Caco-2 (cell line): ENCODE measurements at regions not wholly inside any gene's neighbourhood (a gene's known extent, or its start where the extent isn't known, plus 50 kb on each side); places are given as distances from the start of the nearest gene placed in this dataset.
"Not testable (repeated sequence)": the region's sequence is repeated elsewhere in the genome, so short reads cannot be mapped to it uniquely, and the experiment has no call there.

ENCODE experiments used
- BruUV-seq: library from RNA; stranded (reverse); fragments of 400-500 nt; replicated peaks from 2 replicates; lab custom pipeline; 2021; lab: Mats Ljungman, UMichigan
- CTCF ChIA-PET: fragments of 300-600 bp; sonication (Branson Sonifier 250); formaldehyde crosslinking; loops from one replicate; lab custom pipeline; 2022; ENCODE audit warnings: antibody characterized with exemption; lab: Charles Lee
- POLR2A ChIA-PET: fragments of 300-600 bp; sonication (Branson Sonifier 250); formaldehyde crosslinking; loops from one replicate; lab custom pipeline; 2022; ENCODE audit warnings: antibody characterized with exemption; lab: Charles Lee
- DNase-seq, 2 experiments: peaks; one replicate each; pipeline versions ENCODE4 v3.0.0 to v3.0.0-alpha.2; 2020 to 2022
- H3K27me3 ChIP-seq: replicated peaks from 2 replicates; pipeline ENCODE4 v1.6.0; 2011; ENCODE audit warnings: low read length; ENCODE audit not compliant: control insufficient read depth, insufficient read depth
- H3K36me3 ChIP-seq: 2 replicates; pipeline ENCODE4 v1.5.1; 2011; ENCODE audit warnings: low read length; ENCODE audit not compliant: control insufficient read depth, insufficient read depth
- H3K4me1 ChIP-seq: fragments of 250-450 bp; sonication (Bioruptor Pico); 2 replicates; pipeline ENCODE4 v1.5.1; 2020; ENCODE audit warnings: mild to moderate bottlenecking
- H3K4me3 ChIP-seq: 2 replicates; pipeline ENCODE4 v1.5.1; 2011; ENCODE audit warnings: low read depth, mild to moderate bottlenecking, control low read depth, low read length
- H3K9me3 ChIP-seq: fragments of 250-450 bp; sonication (Bioruptor Pico); 2 replicates; pipeline ENCODE4 v1.5.1; 2020; ENCODE audit warnings: mild to moderate bottlenecking, moderate library complexity
- H3K27ac Mint-ChIP-seq: one replicate; pipeline ENCODE4 v1.8.0; 2022; ENCODE audit warnings: mixed read lengths; ENCODE audit not compliant: unreplicated experiment
- H3K27me3 Mint-ChIP-seq: one replicate; pipeline ENCODE4 v1.8.0; 2022; ENCODE audit warnings: mixed read lengths; ENCODE audit not compliant: insufficient read depth, unreplicated experiment
- H3K36me3 Mint-ChIP-seq: one replicate; pipeline ENCODE4 v1.8.0; 2022; ENCODE audit warnings: mild to moderate bottlenecking, mixed read lengths; ENCODE audit not compliant: insufficient read depth, unreplicated experiment
- H3K4me1 Mint-ChIP-seq: one replicate; pipeline ENCODE4 v1.8.0; 2022; ENCODE audit warnings: low read depth, mixed read lengths; ENCODE audit not compliant: unreplicated experiment
- H3K4me3 Mint-ChIP-seq: one replicate; pipeline ENCODE4 v1.8.0; 2022; ENCODE audit warnings: mild to moderate bottlenecking, moderate library complexity, mixed read lengths; ENCODE audit not compliant: unreplicated experiment
- H3K9me3 Mint-ChIP-seq: one replicate; pipeline ENCODE4 v1.8.0; 2022; ENCODE audit warnings: mixed read lengths; ENCODE audit not compliant: unreplicated experiment
- CTCF ChIP-seq, 2 experiments: fragments of 200-600 bp in 1 of 2; IDR thresholded peaks; 1 replicate in 1 of 2; 2 replicates in 1 of 2; pipeline versions ENCODE4 v1.5.1 to v1.8.0; 2011 to 2022; ENCODE audit warnings: antibody characterized with exemption in 1 of 2, control low read depth in 1 of 2, inconsistent platforms in 1 of 2, low read depth in 1 of 2, low read length in 1 of 2, mild to moderate bottlenecking in 1 of 2, moderate library complexity in 1 of 2; ENCODE audit not compliant: insufficient read depth in 1 of 2, severe bottlenecking in 1 of 2, unreplicated experiment in 1 of 2
- intact Hi-C: fragments of 100-400 bp; cut with micrococcal nuclease; formaldehyde crosslinking; loops from one replicate; pipeline ENCODE4 v1.10.0; 2022; ENCODE audit not compliant: unreplicated experiment

GRCh38 chr1:184183919-184184318, 132.4 kb downstream of the TSEN15 start:
- CTCF ChIA-PET, result no interaction called here
- Histone ChIP-seq H3K9me3 (no peaks in the 10 kb centered on the region), H3K36me3 (no peaks in the 10 kb centered on the region), H3K4me1 (no peaks in the 10 kb centered on the region), H3K4me3 (no peak overlapping the region), H3K27me3 (no peaks in the 10 kb centered on the region)
- H3K27ac Mint-ChIP-seq, result no peak overlapping the region
- no peak for DNase-seq
- no peak for TF ChIP-seq CTCF (IDR thresholded peaks at IDR 0.05; ENCODE audit: insufficient read depth in 1 of 2, low read depth in 1 of 2, low read length in 1 of 2, severe bottlenecking in 1 of 2, unreplicated experiment in 1 of 2)
- intact Hi-C loops, result no loop called here
- H3K36me3 Mint-ChIP-seq, result no peaks in the 10 kb centered on the region
- H3K27me3 Mint-ChIP-seq, result peaks cover 10% of the 10 kb centered on the region
- no peaks in the 10 kb centered on the region for H3K9me3 Mint-ChIP-seq
- POLR2A ChIA-PET, result no interaction called here
- no peak overlapping the region for H3K4me3 Mint-ChIP-seq
- no TSS peak for BruUV-seq
- no peaks in the 10 kb centered on the region for H3K4me1 Mint-ChIP-seq

- DNase-seq, H3K4me3 Mint-ChIP-seq, BruUV-seq, H3K36me3 ChIP-seq, intact Hi-C loops, H3K27ac Mint-ChIP-seq, H3K27me3 ChIP-seq, H3K36me3 Mint-ChIP-seq, H3K4me1 Mint-ChIP-seq, H3K9me3 Mint-ChIP-seq, H3K9me3 ChIP-seq, H3K4me1 ChIP-seq, H3K27me3 Mint-ChIP-seq, CTCF ChIA-PET, H3K4me3 ChIP-seq, POLR2A ChIA-PET: not testable (repeated sequence)
Measured at GRCh38 chr1:184184614-184185013, 133.1 kb downstream of the TSEN15 start.

- Histone ChIP-seq H3K4me3 (no peak overlapping the region), H3K36me3 (no peaks in the 10 kb centered on the region), H3K27me3 (no peaks in the 10 kb centered on the region; the same call in 1 of the 2 replicates), H3K9me3 (no peaks in the 10 kb centered on the region), H3K4me1 (peaks cover 6% of the 10 kb centered on the region; the same call in 1 of the 2 replicates)
- ChIA-PET POLR2A (no interaction called here), CTCF (no interaction called here)
- no peak for TF ChIP-seq CTCF (IDR thresholded peaks at IDR 0.05; ENCODE audit: insufficient read depth in 1 of 2, low read depth in 1 of 2, low read length in 1 of 2, severe bottlenecking in 1 of 2, unreplicated experiment in 1 of 2)
- H3K9me3 Mint-ChIP-seq, result no peaks in the 10 kb centered on the region
- BruUV-seq, result no TSS peak
- H3K36me3 Mint-ChIP-seq, result no peaks in the 10 kb centered on the region
- DNase-seq, result no peak
- peaks cover 4% of the 10 kb centered on the region for H3K4me1 Mint-ChIP-seq
- peaks cover 10% of the 10 kb centered on the region for H3K27me3 Mint-ChIP-seq
- H3K4me3 Mint-ChIP-seq, result no peak overlapping the region
- intact Hi-C loops, result no loop called here
- no peak overlapping the region for H3K27ac Mint-ChIP-seq
Measured at GRCh38 chr1:184185347-184185746, 133.8 kb downstream of the TSEN15 start.

- no peak for TF ChIP-seq CTCF (IDR thresholded peaks at IDR 0.05; ENCODE audit: insufficient read depth in 1 of 2, low read depth in 1 of 2, low read length in 1 of 2, severe bottlenecking in 1 of 2, unreplicated experiment in 1 of 2)
- Mint-ChIP-seq H3K9me3 (no peaks in the 10 kb centered on the region), H3K4me1 (peaks cover 8% of the 10 kb centered on the region), H3K27me3 (peaks cover 7% of the 10 kb centered on the region), H3K36me3 (no peaks in the 10 kb centered on the region), H3K27ac (no peak overlapping the region), H3K4me3 (no peak overlapping the region)
- Histone ChIP-seq H3K36me3 (no peaks in the 10 kb centered on the region), H3K4me3 (no peak overlapping the region), H3K9me3 (no peaks in the 10 kb centered on the region), H3K4me1 (peaks cover 9% of the 10 kb centered on the region; the same call in 1 of the 2 replicates), H3K27me3 (no peaks in the 10 kb centered on the region; the same call in 1 of the 2 replicates)
- intact Hi-C loops, result no loop called here
- DNase-seq, result no peak
- ChIA-PET POLR2A (no interaction called here), CTCF (no interaction called here)
- BruUV-seq, result no TSS peak
Measured at GRCh38 chr1:184186167-184186566, 134.6 kb downstream of the TSEN15 start.
